Liver (tissue), 7 donors: ENCODE measurements at regions not wholly inside any gene's neighbourhood (a gene's known extent, or its start where the extent isn't known, plus 50 kb on each side); places are given as distances from the start of the nearest gene placed in this dataset.
"Not testable (repeated sequence)": the region's sequence is repeated elsewhere in the genome, so short reads cannot be mapped to it uniquely, and the experiment has no call there.

ENCODE experiments used
- DNase-seq: peaks from one replicate; pipeline ENCODE4 v3.0.0-alpha.2; 2017; ENCODE audit warnings: low spot score
- H3K27ac ChIP-seq, 2 donors: one replicate each; pipeline ENCODE4 v1.7.0; 2013; ENCODE audit warnings: inconsistent platforms in 2 of 2, low read length in 2 of 2, control low read depth in 1 of 2, low read depth in 1 of 2, mild to moderate bottlenecking in 1 of 2
- H3K27me3 ChIP-seq, 4 donors: one replicate each; pipeline versions ENCODE4 v1.6.1 to v1.7.0; 2013; ENCODE audit warnings: low read length in 3 of 4, inconsistent platforms in 1 of 4, mild to moderate bottlenecking in 1 of 4, moderate library complexity in 1 of 4; ENCODE audit not compliant: control insufficient read depth in 4 of 4, insufficient read depth in 4 of 4
- H3K36me3 ChIP-seq, 4 donors: one replicate each; pipeline versions ENCODE4 v1.6.1 to v1.7.0; 2013; ENCODE audit warnings: low read length in 3 of 4, mild to moderate bottlenecking in 3 of 4, low read depth in 1 of 4, moderate library complexity in 1 of 4; ENCODE audit not compliant: control insufficient read depth in 4 of 4, insufficient read depth in 3 of 4
- H3K4me1 ChIP-seq, 4 donors: one replicate each; pipeline versions ENCODE4 v1.6.1 to v1.7.0; 2013; ENCODE audit warnings: low read length in 3 of 4, mild to moderate bottlenecking in 3 of 4, moderate library complexity in 1 of 4; ENCODE audit not compliant: control insufficient read depth in 4 of 4, insufficient read depth in 4 of 4
- H3K4me3 ChIP-seq, 3 donors: one replicate each; pipeline versions ENCODE4 v1.6.1 to v1.7.0; 2013; ENCODE audit warnings: low read length in 3 of 3, control low read depth in 1 of 3, low read depth in 1 of 3, mild to moderate bottlenecking in 1 of 3
- H3K9ac ChIP-seq, 2 donors: one replicate each; pipeline ENCODE4 v1.7.0; 2013; ENCODE audit warnings: low read length in 2 of 2, mild to moderate bottlenecking in 2 of 2, moderate library complexity in 2 of 2, control low read depth in 1 of 2, low read depth in 1 of 2
- H3K9me3 ChIP-seq, 4 donors: one replicate each; pipeline versions ENCODE4 v1.6.1 to v1.7.0; 2013; ENCODE audit warnings: low read length in 3 of 4; ENCODE audit not compliant: control insufficient read depth in 4 of 4
- EGR1 ChIP-seq, 2 donors: IDR thresholded peaks; 2 replicates each; pipeline ENCODE4 v1.6.1; 2016 to 2018; ENCODE audit warnings: antibody characterized with exemption in 2 of 2, low read depth in 2 of 2
- FOXA1 ChIP-seq: IDR thresholded peaks from 2 replicates; pipeline ENCODE4 v1.6.1; 2016; ENCODE audit warnings: antibody characterized with exemption
- GABPA ChIP-seq, 2 donors: IDR thresholded peaks in 1 of 2; conservative IDR thresholded peaks in 1 of 2; 2 replicates each; pipeline ENCODE4 v1.6.1; 2016; ENCODE audit warnings: antibody characterized with exemption in 2 of 2, mild to moderate bottlenecking in 1 of 2, moderate library complexity in 1 of 2
- HNF4A ChIP-seq, 2 donors: conservative IDR thresholded peaks; 2 replicates each; pipeline ENCODE4 v1.6.1; 2016; ENCODE audit warnings: antibody characterized with exemption in 2 of 2, mild to moderate bottlenecking in 2 of 2
- JUND ChIP-seq, 2 donors: IDR thresholded peaks; 2 replicates each; pipeline ENCODE4 v1.6.1; 2016; ENCODE audit warnings: antibody characterized with exemption in 2 of 2
- NR2F2 ChIP-seq: IDR thresholded peaks from 2 replicates; pipeline ENCODE4 v1.6.1; 2016; ENCODE audit warnings: antibody characterized with exemption
- RAD21 ChIP-seq, 2 donors: IDR thresholded peaks; 2 replicates each; pipeline ENCODE4 v1.6.1; 2016; ENCODE audit warnings: antibody characterized with exemption in 2 of 2, mild to moderate bottlenecking in 2 of 2
- RXRA ChIP-seq, 2 donors: IDR thresholded peaks; 2 replicates each; pipeline ENCODE4 v1.6.1; 2017 to 2018; ENCODE audit warnings: antibody characterized with exemption in 2 of 2, mild to moderate bottlenecking in 1 of 2
- SP1 ChIP-seq: IDR thresholded peaks from 2 replicates; pipeline ENCODE4 v1.6.1; 2018; ENCODE audit warnings: antibody characterized with exemption, mild to moderate bottlenecking
- YY1 ChIP-seq: IDR thresholded peaks from 2 replicates; pipeline ENCODE4 v1.6.1; 2016; ENCODE audit warnings: antibody characterized with exemption, mild to moderate bottlenecking
- WGBS: extraction: QIAGEN DNeasy Blood & Tissue Kit; methylation state at CpG from one replicate; pipeline ENCODE4 v1.1.7; 2013; 5-methylcytosine and 5-hydroxymethylcytosine counted together
- TF ChIP-seq, protein P1 (sequence below): IDR thresholded peaks from 2 replicates; pipeline ENCODE4 v1.6.1; 2016; ENCODE audit warnings: antibody characterized with exemption
- TF ChIP-seq, protein P2 (sequence below): IDR thresholded peaks from 2 replicates; pipeline ENCODE4 v1.6.1; 2016; ENCODE audit warnings: antibody characterized with exemption
- TF ChIP-seq, protein P3 (sequence below): IDR thresholded peaks from 2 replicates; pipeline ENCODE4 v1.6.1; 2016; ENCODE audit warnings: antibody characterized with exemption, mild to moderate bottlenecking
- donor health status: healthy.
- donor health status: healthy.
- donor health status: healthy.
- donor health status: healthy.

DNA sequence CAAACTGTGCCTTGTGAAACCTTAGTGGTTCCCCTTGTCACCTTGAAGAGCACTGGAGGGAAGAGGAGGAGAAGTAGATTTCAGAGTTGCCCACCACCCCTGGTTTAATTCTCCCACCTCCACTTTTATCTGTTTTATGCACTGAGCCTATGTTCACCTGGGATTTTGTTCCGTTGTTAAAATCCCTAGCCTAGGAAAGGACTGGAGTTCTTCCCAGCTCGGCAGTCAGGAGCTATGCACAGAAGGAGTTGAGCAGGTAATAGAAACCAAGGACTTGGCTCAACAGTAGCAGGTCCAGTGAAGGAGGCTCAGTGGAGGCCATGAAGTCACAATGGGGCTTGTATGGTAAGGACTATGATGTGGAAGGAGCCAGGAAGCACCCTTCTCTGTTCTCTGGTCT is 182.4 kb upstream of the ADRA1D start:
- H3K27me3 ChIP-seq, result no peaks in the 10 kb centered on the region
- DNase-seq, result no peak
- H3K9me3 ChIP-seq, result no peaks in the 10 kb centered on the region
- WGBS, result 86% methylated on average over 2 of the region's 2 CpGs
- no peaks in the 10 kb centered on the region for H3K4me1 ChIP-seq
- TF ChIP-seq, protein P1, sequence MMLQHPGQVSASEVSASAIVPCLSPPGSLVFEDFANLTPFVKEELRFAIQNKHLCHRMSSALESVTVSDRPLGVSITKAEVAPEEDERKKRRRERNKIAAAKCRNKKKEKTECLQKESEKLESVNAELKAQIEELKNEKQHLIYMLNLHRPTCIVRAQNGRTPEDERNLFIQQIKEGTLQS, result no peak
- TF ChIP-seq RXRA (IDR thresholded peaks at IDR 0.05) (no peak), JUND (IDR thresholded peaks at IDR 0.05) (no peak), HNF4A (conservative IDR thresholded peaks at IDR 0.05) (no peak), EGR1 (IDR thresholded peaks at IDR 0.05; ENCODE audit: low read depth in 2 of 2) (no peak), FOXA1 (no peak)
- H3K36me3 ChIP-seq, result no peaks in the 10 kb centered on the region
- no peak overlapping the region for H3K4me3 ChIP-seq
- H3K27ac ChIP-seq, result no peak overlapping the region
- no peak overlapping the region for H3K9ac ChIP-seq

DNA sequence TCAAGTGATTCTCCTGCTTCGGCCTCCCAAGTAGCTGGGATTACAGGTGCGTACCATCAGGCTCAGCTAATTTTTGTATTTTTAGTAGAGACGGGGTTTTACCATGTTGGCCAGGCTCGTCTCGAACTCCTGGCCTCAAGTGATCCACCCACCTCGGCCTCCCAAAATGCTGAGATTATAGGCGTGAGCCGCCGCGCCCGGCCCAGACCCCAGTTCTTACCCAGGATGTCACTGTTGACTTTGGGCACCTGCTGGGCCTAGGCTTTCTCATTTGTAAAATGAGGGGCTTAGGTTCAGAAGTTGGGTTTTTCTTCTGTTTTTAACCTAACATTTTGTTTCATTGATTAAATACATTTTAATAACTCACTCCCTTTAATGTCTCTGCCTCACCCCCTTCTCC is 181.7 kb upstream of the ADRA1D start:
- H3K4me3 ChIP-seq, H3K9ac ChIP-seq, H3K27ac ChIP-seq, H3K9me3 ChIP-seq, H3K36me3 ChIP-seq, H3K4me1 ChIP-seq, H3K27me3 ChIP-seq, DNase-seq: not testable (repeated sequence)
- 96% methylated on average over 11 of the region's 11 CpGs for WGBS

DNA sequence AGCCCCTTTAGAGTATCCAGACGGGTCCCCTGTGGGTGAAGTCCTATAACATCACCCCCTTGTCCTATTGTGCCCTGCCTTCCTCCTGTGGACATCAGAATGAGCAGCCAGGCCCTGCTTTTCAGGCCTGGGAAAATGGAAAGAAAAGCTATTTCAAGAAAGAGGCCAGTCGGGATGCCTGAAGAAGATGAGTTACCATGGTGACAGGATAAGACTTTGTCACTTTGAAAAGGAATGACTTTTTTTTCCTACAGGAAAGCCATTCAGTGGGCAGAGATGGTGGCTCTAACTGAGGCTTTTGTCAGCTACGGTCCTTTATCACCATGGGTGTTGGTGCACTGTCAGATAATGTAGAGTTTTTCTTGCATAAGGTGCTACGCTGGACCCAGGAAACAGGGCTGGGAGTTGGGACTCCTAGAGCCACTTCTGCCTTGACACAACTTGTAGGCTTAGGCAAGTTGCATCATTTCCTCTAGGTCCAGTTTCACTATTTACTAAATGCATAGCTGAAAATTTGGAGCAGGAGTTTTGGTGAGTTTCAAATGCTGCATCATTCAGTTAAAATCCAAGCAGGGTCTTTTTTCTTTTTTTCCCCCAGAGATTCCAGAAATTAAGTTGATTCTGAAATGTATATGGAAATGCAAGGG is 179.0 kb upstream of the ADRA1D start:
- no peak overlapping the region for H3K9ac ChIP-seq
- no peaks in the 10 kb centered on the region for H3K36me3 ChIP-seq
- no peak overlapping the region for H3K27ac ChIP-seq
- no peaks in the 10 kb centered on the region for H3K9me3 ChIP-seq
- H3K27me3 ChIP-seq, result no peaks in the 10 kb centered on the region
- WGBS, result 68% methylated on average over 4 of the region's 4 CpGs
- DNase-seq, result no peak
- H3K4me1 ChIP-seq, result no peaks in the 10 kb centered on the region
- TF ChIP-seq, protein P1, result no peak
- TF ChIP-seq YY1, result no peak
- TF ChIP-seq HNF4A (conservative IDR thresholded peaks at IDR 0.05), result no peak
- TF ChIP-seq, protein P2, sequence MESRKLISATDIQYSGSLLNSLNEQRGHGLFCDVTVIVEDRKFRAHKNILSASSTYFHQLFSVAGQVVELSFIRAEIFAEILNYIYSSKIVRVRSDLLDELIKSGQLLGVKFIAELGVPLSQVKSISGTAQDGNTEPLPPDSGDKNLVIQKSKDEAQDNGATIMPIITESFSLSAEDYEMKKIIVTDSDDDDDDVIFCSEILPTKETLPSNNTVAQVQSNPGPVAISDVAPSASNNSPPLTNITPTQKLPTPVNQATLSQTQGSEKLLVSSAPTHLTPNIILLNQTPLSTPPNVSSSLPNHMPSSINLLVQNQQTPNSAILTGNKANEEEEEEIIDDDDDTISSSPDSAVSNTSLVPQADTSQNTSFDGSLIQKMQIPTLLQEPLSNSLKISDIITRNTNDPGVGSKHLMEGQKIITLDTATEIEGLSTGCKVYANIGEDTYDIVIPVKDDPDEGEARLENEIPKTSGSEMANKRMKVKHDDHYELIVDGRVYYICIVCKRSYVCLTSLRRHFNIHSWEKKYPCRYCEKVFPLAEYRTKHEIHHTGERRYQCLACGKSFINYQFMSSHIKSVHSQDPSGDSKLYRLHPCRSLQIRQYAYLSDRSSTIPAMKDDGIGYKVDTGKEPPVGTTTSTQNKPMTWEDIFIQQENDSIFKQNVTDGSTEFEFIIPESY, result no peak
- no peak for TF ChIP-seq RAD21 (IDR thresholded peaks at IDR 0.05)
- TF ChIP-seq, protein P3, sequence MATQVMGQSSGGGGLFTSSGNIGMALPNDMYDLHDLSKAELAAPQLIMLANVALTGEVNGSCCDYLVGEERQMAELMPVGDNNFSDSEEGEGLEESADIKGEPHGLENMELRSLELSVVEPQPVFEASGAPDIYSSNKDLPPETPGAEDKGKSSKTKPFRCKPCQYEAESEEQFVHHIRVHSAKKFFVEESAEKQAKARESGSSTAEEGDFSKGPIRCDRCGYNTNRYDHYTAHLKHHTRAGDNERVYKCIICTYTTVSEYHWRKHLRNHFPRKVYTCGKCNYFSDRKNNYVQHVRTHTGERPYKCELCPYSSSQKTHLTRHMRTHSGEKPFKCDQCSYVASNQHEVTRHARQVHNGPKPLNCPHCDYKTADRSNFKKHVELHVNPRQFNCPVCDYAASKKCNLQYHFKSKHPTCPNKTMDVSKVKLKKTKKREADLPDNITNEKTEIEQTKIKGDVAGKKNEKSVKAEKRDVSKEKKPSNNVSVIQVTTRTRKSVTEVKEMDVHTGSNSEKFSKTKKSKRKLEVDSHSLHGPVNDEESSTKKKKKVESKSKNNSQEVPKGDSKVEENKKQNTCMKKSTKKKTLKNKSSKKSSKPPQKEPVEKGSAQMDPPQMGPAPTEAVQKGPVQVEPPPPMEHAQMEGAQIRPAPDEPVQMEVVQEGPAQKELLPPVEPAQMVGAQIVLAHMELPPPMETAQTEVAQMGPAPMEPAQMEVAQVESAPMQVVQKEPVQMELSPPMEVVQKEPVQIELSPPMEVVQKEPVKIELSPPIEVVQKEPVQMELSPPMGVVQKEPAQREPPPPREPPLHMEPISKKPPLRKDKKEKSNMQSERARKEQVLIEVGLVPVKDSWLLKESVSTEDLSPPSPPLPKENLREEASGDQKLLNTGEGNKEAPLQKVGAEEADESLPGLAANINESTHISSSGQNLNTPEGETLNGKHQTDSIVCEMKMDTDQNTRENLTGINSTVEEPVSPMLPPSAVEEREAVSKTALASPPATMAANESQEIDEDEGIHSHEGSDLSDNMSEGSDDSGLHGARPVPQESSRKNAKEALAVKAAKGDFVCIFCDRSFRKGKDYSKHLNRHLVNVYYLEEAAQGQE, result no peak
- no peak for TF ChIP-seq GABPA (IDR thresholded peaks at IDR 0.05 in 1 of 2, conservative IDR thresholded peaks at IDR 0.05 in 1 of 2)
- TF ChIP-seq SP1, result no peak
- TF ChIP-seq NR2F2, result no peak
- no peak for TF ChIP-seq JUND (IDR thresholded peaks at IDR 0.05)
- no peak overlapping the region for H3K4me3 ChIP-seq
